Myocyte (in vitro differentiated cells): ENCODE measurements at regions not wholly inside any gene's neighbourhood (a gene's known extent, or its start where the extent isn't known, plus 50 kb on each side); places are given as distances from the start of the nearest gene placed in this dataset.
"Not testable (repeated sequence)": the region's sequence is repeated elsewhere in the genome, so short reads cannot be mapped to it uniquely, and the experiment has no call there.

ENCODE experiments used
- DNase-seq: peaks from one replicate; pipeline ENCODE4 v3.0.0-alpha.2; 2012; ENCODE audit warnings: low read depth

DNA sequence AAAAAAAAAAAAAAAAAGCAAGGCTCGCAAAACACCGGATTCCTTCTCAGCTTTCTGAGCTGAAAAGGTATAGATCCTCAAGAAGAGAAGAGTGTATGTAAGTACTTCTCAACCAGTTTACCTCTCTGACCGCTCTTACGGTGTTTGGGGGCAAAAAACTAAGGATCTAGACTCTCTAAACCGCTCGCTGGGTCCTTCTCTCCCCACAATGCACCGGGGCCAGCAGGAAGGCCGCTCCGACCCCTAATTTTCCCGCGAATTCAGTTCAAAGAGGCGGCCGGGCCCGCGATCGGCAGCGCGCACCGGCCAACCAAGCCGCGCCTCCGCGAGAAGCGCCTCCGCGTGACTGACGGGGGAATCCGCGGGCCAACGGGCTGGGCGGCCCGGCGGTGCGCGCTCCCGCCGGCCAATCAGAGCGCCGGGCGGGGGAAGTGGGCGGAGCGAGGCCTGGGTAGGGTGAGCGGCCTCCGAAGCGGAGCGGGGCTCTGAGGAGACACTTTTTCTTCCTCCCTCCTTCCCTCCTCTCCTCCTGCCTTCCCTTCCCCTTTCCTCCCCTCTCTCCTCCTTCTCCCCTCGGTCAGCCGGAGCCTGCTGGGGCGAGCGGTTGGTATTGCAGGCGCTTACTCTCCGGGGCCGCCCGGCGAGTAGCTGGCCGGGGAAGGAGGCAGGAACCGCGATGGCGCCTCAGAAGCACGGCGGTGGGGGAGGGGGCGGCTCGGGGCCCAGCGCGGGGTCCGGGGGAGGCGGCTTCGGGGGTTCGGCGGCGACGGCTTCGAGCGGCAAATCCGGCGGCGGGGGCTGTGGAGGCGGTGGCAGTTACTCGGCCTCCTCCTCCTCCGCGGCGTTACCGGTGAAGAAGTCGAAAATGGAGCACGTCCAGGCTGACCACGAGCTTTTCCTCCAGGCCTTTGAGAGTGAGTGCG is 93.0 kb downstream of the CRLF3 start:
- peak; percentile 70 for DNase-seq

DNA sequence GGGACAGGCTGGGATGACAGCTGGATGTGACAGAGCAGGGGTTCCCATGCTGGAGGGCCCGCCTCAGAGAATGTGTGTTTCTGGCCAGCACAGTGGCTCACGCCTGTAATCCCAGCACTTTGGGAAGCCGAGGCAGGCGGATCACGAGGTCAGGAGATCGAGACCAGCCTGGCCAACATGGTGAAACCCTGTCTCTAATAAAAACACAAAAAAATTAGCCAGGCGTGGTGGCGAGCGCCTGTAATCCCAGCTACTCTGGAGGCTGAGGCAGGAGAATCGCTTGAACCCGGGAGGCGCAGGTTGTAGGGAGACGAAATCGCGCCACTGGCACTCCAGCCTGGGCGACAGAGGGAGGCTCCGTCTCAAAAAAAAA is 93.7 kb downstream of the CRLF3 start:
- not testable (repeated sequence) for DNase-seq

DNA sequence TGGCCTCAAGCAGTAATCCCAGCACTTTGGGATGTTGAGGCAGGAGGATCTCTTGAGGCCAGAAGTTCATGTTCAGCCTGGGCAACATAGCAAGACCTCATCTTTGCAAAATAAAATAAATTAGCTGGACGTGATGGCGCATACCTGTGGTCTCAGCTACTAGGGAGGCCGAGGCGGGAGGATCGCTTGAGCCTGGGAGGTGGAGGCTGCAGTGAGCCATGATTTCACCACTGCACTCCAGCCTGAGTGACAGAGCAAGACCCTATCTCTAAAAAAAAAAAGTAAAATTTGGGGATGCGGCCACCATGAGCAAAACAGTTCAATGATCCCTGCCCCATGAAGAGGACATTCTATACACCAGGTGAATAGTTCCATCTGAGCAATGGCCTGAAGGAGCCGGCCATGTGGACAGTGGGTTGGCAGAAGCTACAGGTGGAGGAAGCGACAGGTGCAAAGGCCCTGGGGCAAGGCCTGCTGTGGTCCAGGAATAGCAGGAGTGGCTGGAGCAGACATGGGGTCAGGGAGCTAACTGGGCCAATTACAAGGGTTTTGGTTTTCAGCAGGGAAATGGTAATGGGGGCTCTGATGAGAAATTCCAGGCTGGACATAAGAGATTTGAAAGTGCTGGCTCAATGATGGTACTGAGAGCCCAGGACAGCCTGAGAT is 94.2 kb downstream of the CRLF3 start:
- not testable (repeated sequence) for DNase-seq

DNA sequence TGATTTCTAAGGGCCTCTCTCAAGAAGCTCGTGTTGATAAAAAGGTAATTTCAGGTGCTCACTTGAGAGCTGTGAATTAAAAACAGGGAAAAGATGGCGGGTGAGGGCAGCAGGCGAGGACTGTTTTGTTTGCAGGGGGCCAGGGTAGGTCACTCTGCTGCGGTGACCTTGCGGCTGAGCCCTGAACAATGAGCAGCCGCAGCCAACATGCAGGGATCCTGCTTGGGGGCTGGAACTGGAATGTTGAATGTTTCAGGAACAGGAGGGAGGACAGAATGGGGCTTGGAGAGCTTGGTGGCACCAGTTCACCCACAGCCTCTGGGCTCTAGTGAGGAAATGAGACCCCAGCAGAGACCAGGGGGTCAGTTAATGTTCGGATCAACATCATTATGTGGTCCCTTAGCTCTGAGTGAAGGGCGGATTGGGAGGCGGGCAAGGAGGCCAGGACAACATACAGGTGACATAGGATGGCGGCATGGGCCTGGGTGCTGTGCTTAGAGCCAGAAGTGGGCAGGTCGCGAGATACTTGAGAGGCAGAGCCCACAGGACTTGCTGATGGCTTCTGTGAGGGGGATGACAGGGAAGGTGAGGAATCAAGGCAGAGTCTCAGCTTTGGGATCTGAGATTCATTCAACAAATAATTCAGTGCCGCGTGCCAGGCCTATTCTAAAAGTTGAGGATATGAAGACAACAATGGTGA is 94.9 kb downstream of the CRLF3 start:
- not testable (repeated sequence) for DNase-seq

DNA sequence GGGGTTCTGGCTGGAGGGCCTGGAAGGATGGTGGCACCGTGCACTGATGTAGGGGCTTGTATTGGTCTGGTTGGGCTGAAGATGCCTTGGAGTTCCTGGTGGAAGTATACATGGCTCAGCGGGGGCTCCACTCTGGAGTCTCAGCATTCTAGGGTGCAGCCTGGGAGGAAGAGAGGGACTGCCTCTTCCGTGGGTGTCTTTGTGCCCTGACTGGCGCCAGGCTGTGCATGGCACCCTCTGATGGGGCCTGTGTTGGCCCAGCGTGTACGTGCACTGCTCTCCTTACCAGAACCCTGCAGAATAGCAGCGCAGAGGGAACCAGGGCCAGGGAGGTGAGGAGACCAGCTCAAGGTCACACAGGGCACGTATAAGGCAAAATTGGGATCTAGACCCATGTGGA is 97.0 kb downstream of the CRLF3 start:
- not testable (repeated sequence) for DNase-seq

DNA sequence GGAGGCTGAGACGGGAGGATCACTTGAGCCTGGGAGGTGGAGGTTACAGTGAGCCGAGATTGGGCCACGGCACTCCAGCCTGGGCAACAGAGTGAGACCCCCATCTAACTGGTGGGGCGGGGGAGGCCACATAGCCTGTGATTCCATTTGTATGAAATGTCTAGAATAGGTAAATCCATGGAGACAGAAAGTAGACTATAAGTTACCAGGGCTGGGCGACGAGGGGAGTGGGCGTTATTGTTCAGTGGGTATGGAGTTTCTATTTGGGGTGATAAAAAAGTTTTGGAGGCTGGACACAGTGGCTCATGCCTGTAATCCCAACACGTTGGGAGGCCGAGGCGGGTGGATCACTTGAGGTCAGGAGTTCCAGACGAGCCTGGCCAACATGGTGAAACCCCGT is 97.8 kb downstream of the CRLF3 start:
- DNase-seq, result not testable (repeated sequence)

DNA sequence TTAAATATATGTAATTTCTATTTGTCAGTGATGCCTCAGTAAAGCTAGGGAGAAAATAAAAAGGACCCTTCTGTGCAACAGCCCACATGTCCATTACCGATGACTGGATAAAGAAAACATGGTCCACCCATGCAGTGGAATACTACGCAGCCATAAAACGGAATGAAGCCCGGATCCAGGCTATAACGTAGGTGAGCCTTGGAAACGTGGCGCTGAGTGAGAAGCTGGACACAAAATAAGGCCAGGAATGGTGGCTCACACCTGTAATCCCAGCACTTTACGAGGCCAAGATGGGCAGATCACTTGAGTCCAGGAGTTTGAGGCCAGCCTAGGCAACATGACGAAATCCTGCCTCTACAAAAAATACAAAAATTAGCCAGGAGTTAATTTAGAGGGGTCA is 98.2 kb downstream of the CRLF3 start:
- not testable (repeated sequence) for DNase-seq

DNA sequence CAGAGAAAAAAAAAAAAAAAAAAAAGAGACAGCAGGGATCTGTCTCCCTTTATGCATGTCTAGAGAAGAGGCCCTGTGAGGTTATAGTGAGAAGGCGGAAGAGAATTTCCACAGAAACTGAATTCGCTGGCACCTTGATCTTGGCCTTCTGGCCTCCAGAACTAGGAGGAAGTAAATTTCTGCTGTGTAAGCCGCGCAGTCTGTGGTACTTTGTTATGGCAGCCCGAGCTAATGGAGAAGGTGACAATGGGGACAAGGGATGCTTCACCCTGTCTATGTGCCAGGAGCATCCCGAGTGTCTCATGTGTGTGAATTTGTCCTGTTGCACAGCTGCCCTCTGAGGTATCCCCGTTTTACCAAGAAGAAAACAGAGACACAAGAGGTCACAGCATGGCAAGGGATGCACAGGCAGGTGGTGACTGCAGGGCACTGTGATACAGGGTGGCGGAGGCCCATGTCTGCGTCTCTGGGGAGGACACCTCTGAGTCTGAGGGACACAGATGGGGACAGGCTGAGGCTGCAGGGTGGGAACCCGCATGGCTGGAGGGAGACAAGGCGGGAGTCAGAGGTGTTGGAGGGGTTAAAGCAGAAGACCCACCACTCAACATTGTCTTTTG is 100.3 kb downstream of the CRLF3 start:
- not testable (repeated sequence) for DNase-seq

DNA sequence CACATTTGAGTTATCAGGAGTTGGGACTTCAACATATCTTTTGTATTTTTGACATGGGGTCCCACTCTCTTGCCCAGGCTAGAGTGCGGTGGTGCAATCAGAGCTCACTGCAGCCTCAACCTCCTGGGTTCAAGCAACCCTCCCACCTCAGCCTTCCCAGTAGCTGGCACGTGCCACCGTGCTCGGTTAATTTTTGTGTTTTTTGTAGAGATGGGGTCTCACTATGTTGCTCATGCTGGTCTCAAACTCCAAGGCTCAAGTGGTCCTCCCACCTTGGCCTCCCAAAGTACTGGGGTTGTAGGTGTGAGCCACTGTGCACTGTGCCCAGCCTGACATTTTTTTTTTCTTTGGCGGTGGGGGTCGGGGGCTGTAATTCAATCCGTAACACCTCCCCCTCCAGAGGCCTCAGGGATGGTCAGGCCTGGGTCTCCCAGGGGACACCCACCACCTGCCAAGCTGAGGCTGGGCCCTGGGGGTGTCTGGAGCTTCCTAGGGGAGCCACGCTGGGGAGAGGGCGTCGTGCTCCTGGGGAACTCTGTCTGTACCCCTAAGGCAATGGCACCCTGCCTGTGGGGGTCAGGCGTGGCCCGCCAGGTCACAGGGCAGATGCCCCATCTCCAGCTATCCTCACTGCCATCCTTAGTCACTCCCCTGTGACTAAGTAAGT is 102.2 kb downstream of the CRLF3 start:
- DNase-seq, result not testable (repeated sequence)

DNA sequence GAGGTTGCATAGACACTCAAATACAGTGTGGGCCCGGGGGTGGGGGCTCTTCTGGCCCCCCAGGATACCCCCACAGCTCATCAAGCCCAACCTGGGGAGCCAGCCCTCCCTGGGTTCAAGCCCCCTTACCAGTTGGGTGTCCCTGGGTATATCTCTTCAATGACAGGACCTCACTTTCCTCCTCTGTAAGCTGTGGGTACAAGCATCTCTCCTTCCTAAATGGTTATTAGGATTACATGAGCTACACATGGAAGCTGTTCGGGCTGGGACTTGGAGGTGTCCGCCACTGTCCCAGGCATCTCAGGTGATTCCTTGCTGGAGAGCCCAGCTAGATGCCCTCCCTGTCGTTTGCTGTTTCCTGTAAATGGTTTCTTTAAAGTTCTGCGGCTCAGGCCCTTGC is 103.5 kb downstream of the CRLF3 start:
- not testable (repeated sequence) for DNase-seq

DNA sequence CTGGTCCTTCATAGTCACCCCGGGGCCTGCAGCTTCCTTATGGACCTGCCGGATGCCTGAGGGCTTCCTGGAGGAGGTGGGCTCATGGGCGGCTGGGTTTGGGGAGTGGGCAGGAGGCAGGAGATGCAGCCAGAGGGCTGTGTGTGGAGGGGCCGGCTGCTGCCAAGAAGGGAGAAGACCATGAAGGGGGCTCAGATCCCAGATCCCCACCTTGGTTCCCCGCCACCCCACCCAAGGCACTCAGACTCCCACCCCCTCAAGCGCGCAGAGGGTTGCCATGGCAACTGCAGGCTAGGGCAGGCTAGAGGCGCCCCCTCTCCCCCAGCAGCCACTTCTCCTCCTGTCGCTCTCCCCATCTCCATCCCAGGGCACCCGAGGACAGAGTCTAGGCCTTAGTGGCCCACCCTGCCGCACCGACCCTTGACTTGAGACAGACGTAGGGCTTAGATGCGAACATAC is 104.5 kb downstream of the CRLF3 start:
- no peak for DNase-seq

DNA sequence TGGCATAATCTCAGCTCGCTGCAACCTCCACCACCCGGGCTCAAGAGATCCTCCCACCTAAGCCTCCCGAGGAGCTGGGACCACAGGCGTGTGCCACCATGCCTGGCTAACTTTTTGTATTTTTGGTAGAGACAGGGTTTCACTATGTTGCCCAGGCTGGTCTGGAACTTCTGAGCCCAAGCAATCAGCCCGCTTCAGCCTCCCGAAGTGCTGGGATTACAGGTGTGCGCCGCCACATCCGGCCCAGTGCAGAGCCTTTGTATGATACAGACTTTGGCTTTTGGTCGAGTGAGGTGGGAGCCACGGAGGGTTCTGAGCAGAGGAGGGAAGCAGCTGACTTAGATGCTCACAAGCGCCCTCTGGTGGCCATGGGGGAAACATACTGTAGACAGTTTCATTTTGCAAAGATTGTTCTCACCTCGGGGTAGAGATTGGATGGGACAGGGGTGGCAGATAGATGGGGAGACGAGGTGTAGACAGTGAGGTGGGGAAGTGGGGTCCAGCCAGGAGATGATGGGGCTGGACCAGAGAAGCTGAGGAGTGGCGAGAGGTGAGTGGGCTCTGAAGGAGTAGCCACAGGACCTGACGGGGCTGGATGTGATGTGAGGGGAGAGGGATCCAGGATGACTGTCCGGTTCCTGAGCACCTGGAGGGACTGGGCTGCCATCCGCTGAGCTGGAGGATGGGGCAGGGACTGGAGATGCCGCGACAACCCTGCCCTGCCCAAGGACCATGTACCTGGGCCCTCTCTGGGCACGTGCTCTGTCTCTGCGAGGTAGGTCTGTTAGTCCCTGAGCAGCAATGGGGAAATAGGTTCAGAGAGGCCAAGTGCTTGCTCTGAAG is 105.1 kb downstream of the CRLF3 start:
- DNase-seq, result peak; percentile 57

DNA sequence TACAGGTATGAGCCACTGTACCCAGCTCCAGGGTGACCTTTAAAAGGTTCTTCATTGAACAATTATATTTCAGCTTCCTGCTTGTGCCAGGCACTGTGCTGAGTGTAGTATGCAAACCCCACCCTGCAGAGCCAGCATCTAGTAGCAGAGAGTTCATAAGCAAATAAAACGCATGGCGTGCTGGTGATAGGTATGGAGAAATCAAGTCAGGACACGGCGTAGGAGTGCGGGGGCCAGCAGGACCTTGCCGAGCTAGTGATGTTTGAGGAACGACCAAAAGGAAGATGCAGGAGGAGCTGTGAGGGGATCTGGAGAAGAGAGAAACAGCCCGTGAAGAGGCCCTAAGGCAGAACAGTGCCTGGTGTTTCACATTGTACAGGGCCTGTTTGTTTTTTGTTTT is 105.8 kb downstream of the CRLF3 start:
- DNase-seq, result not testable (repeated sequence)

DNA sequence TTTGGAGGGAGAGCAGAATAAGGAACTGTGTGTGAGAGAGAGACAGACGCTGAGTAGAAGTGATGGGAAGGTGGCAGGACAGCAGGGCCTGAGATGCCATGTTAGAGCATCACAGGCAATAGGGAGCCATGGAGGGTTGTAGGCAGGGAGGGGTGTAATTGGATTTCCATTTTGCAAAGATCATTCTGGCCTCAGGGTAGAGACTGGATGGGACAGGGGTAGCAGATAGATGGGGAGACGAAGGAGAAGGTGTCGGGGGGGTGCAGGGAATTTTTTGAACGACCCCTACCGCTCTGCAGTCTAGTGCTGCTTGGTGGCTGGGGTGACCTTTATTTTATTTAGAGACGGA is 106.4 kb downstream of the CRLF3 start:
- DNase-seq, result not testable (repeated sequence)

DNA sequence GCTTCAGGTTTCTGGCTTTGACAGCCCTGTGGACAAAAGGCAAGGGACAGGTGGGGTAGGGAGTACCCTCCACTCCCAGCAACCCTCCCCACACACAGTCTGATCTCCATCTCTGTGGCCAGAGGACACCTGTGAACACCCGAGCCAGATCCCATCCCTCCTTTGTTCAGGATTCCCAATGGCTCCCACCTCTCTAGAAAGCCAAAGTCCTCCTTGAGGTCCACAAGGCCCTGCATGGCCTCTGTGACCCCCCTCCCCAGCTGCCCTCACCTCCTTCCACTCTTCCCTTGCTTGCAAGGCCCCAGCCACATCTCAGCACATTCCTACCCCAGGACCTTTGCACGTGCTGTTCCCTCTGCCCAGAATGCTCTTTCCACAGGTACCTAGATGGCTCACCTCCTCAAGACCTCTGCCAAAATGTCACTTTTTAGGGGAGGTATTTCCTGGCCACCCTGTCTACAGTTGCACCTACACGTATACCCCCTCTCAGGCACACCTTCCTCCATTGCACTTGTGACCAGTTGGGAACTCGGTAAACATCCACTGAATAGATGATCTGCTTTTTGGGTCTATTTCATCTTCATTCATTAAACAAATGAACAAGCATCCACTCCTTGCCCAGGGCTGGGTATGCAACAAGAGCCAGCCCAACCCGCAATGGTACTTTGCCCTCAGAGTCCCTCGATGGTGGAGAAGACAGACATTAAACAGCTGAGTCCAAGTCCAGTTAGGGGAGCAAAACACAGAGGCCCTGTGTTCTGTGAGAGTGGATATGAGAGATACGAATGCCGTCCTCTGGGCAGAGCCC is 107.0 kb downstream of the CRLF3 start:
- DNase-seq, result no peak

DNA sequence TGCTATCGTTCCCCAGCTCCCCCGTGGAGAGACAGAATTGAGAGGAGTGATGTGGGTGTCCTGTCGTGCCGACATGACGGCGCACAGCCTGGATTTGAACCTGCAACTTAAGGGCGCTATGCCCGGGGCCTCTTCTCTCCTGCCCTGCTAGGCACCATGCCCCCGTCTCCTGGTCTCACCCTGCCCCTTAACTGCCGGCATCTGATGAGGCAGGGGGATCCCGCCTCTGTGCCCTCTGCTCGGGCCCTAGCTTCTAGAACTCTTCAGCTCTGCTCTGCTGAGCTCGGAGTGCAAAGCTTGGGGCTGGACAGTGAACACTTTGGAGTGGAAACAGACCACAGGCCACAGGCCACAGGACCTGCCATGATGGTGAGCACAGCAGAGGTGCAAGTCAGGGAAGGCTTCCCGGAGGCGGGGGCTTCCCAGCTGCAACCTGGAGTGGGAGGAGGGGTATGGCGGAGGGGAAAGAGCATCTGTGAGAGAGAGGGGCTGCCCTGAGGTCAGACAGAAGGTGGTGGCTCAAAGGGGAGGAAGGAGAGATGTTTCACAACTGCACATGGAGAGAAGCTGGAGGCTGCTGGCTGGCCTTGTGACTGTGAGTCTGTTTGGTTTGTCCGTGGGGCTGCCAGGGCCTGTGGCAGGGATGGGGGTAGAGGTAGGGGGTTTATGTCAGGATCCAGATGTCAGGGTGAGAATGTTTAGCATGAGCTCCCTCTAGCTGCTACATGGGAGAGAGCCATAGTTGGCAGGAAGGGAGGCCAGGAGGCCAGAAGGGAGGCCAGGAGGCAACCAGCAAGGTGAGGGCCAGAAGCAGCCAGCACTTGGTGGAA is 107.8 kb downstream of the CRLF3 start:
- DNase-seq, result no peak

DNA sequence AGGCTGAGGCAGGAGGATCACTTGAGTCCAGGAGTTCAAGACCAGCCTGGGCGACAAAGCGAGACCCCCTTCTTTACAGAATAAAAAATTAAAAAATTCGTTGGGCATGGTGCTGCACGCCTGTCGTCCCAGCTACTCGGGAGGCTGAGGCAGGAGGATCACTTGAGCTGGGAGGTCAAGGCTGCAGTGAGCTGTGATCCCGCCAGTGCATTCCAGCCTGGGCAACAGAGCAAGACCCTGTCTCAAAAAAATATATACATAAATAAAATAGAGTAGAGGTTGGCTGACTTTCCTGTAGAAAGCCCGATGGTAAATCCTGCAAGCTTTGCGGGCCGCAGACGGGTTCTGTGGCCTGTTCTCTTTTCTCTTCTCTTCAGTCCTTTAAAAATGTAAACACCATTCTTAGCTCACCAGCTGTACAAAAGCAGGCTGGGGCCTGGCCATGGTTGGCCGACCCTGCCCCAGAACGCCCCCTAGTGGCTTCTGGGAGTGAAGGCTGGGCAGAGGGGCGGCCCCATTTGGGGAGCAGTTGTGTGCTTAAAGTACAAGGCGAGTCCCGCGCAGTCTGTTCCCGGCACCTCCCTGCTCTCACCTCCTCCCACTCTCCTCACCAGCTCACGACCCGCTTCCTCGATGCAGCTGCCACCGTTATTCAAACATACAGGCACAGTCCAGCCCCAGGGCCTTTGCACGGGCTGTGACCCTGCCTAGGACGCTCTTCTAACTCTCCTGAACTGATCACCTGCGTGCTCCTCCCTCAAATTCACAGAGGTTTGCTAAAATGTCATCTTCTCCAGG is 109.5 kb downstream of the CRLF3 start:
- not testable (repeated sequence) for DNase-seq
